HEK293 (cell line): ENCODE measurements at regions not wholly inside any gene's neighbourhood (a gene's known extent, or its start where the extent isn't known, plus 50 kb on each side); places are given as distances from the start of the nearest gene placed in this dataset.

ENCODE experiments used
- CTCF ChIP-seq: fragments of 450-650 bp; formaldehyde crosslinking; IDR thresholded peaks from 2 replicates; pipeline ENCODE4 v1.5.1; 2016; ENCODE audit warnings: missing biosample characterization, missing genetic modification characterization
- YY1 ChIP-seq: fragments of 450-650 bp; formaldehyde crosslinking; IDR thresholded peaks from 2 replicates; pipeline ENCODE4 v1.5.1; 2018; ENCODE audit warnings: missing biosample characterization, missing genetic modification characterization
- ZBTB49 ChIP-seq: fragments of 450-650 bp; formaldehyde crosslinking; IDR thresholded peaks from 2 replicates; pipeline ENCODE4 v1.5.1; 2016; ENCODE audit warnings: missing biosample characterization, missing genetic modification characterization, low read depth
- ZNF391 ChIP-seq: fragments of 450-650 bp; formaldehyde crosslinking; IDR thresholded peaks from 2 replicates; pipeline ENCODE4 v1.5.1; 2016; ENCODE audit warnings: low read depth, missing biosample characterization, missing genetic modification characterization, borderline replicate concordance

GRCh38 chr4:18445110-18445509 is 423.6 kb upstream of the LCORL start:
- TF ChIP-seq ZBTB49 (no peak), CTCF (no peak), ZNF391 (tag by site-specific recombination) (no peak), YY1 (no peak)
